ENCODE measurements at regions not wholly inside any gene's neighbourhood (a gene's known extent, or its start where the extent isn't known, plus 50 kb on each side); places are given as distances from the start of the nearest gene placed in this dataset.

- TF ChIP-seq RAD21 (IDR thresholded peaks at IDR 0.05; ENCODE audit: low read depth) (no peak), ZBTB7A (IDR thresholded peaks at IDR 0.05; ENCODE audit: low read depth) (no peak), TAF1 (IDR thresholded peaks at IDR 0.05; ENCODE audit: low read depth) (no peak), USF1 (IDR thresholded peaks at IDR 0.05) (no peak), CREB1 (IDR thresholded peaks at IDR 0.05; ENCODE audit: low read depth) (no peak), EP300 (IDR thresholded peaks at IDR 0.05; ENCODE audit: borderline replicate concordance) (no peak), YY1 (IDR thresholded peaks at IDR 0.05; ENCODE audit: low read depth) (no peak), NFIC (IDR thresholded peaks at IDR 0.05) (no peak), CEBPB (IDR thresholded peaks at IDR 0.05) (no peak)
These were observed 1551.3 kb downstream of the CDH8 start for GRCh38 chr16:60484901-60485300.

GRCh38 chr16:60481591-60481990 is 1554.6 kb downstream of the CDH8 start:
- no peak for TF ChIP-seq CEBPB (IDR thresholded peaks at IDR 0.05)
- no peak for TF ChIP-seq REST (IDR thresholded peaks at IDR 0.05; ENCODE audit: low read depth)
- no peak for TF ChIP-seq MAX (IDR thresholded peaks at IDR 0.05)
- no peak for TF ChIP-seq CREB1 (IDR thresholded peaks at IDR 0.05; ENCODE audit: low read depth)

GRCh38 chr16:60478810-60479209 is 1557.4 kb downstream of the CDH8 start:
- TF ChIP-seq REST (IDR thresholded peaks at IDR 0.05; ENCODE audit: low read depth) (no peak), EGR1 (IDR thresholded peaks at IDR 0.05) (no peak), NFIC (IDR thresholded peaks at IDR 0.05) (no peak), ZBTB7A (IDR thresholded peaks at IDR 0.05; ENCODE audit: low read depth) (no peak), TEAD4 (IDR thresholded peaks at IDR 0.05) (no peak), USF1 (IDR thresholded peaks at IDR 0.05) (no peak), TCF12 (IDR thresholded peaks at IDR 0.05; ENCODE audit: low read depth) (no peak), MAX (IDR thresholded peaks at IDR 0.05) (no peak), YY1 (IDR thresholded peaks at IDR 0.05; ENCODE audit: low read depth) (no peak), TAF1 (IDR thresholded peaks at IDR 0.05; ENCODE audit: low read depth) (no peak), CEBPB (IDR thresholded peaks at IDR 0.05) (no peak), FOXM1 (IDR thresholded peaks at IDR 0.05; ENCODE audit: borderline replicate concordance, low read depth) (no peak), EP300 (IDR thresholded peaks at IDR 0.05; ENCODE audit: borderline replicate concordance) (no peak)

- TF ChIP-seq YY1 (IDR thresholded peaks at IDR 0.05; ENCODE audit: low read depth) = no peak
- TF ChIP-seq REST (IDR thresholded peaks at IDR 0.05; ENCODE audit: low read depth) = no peak
- no peak for TF ChIP-seq RAD21 (IDR thresholded peaks at IDR 0.05; ENCODE audit: low read depth)
- TF ChIP-seq FOXM1 (IDR thresholded peaks at IDR 0.05; ENCODE audit: borderline replicate concordance, low read depth) = no peak
- TF ChIP-seq CEBPB (IDR thresholded peaks at IDR 0.05) = no peak
- no peak for TF ChIP-seq EGR1 (IDR thresholded peaks at IDR 0.05)
- no peak for TF ChIP-seq MAX (IDR thresholded peaks at IDR 0.05)
- no peak for TF ChIP-seq ZBTB7A (IDR thresholded peaks at IDR 0.05; ENCODE audit: low read depth)
- no peak for TF ChIP-seq TAF1 (IDR thresholded peaks at IDR 0.05; ENCODE audit: low read depth)
- no peak for TF ChIP-seq TCF12 (IDR thresholded peaks at IDR 0.05; ENCODE audit: low read depth)
- TF ChIP-seq EP300 (IDR thresholded peaks at IDR 0.05; ENCODE audit: borderline replicate concordance) = no peak
- no peak for TF ChIP-seq NFIC (IDR thresholded peaks at IDR 0.05)
- no peak for TF ChIP-seq CREB1 (IDR thresholded peaks at IDR 0.05; ENCODE audit: low read depth)
- no peak for TF ChIP-seq TEAD4 (IDR thresholded peaks at IDR 0.05)
- no peak for TF ChIP-seq USF1 (IDR thresholded peaks at IDR 0.05)
These were observed 1572.3 kb downstream of the CDH8 start for GRCh38 chr16:60463986-60464385.
